ENCODE measurements at regions not wholly inside any gene's neighbourhood (a gene's known extent, or its start where the extent isn't known, plus 50 kb on each side); places are given as distances from the start of the nearest gene placed in this dataset.

DNA sequence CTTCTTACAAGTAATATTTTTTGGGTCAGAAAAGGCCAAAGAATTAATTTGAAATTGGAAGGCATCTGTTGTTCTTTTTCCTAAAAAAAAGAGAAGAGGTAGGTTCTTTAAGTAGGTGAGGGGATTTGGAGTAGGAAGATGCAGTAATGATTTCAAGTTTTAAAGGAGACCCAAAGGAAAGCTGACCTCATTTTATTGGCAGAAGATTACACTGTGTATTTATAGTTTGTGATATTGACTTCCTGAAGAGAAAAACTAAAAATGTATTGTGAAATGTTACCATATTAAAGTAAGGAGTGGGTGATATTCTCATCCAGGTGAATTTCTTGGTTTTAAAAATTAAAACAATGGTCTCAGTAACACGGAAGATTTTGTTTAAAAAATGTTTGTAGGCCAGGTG, 56.6 kb upstream of the CELF2 start:
- Histone ChIP-seq H3K9me3 (ENCODE audit: control insufficient read depth in 2 of 2, insufficient read depth in 1 of 2, low read depth in 1 of 2, low read length in 1 of 2) (no peaks in the 10 kb centered on the region), H3K4me1 (ENCODE audit: control insufficient read depth in 3 of 3, insufficient read depth in 2 of 3, low read depth in 1 of 3, low read length in 2 of 3) (no peaks in the 10 kb centered on the region), H3K36me3 (ENCODE audit: control insufficient read depth in 3 of 3, insufficient read depth in 2 of 3, low read depth in 1 of 3, low read length in 3 of 3) (no peaks in the 10 kb centered on the region), H3K4me3 (ENCODE audit: low read depth in 1 of 3, low read length in 3 of 3) (no peak overlapping the region), H3K27me3 (ENCODE audit: control insufficient read depth in 3 of 3, insufficient read depth in 3 of 3, low read length in 3 of 3) (no peaks in the 10 kb centered on the region), H3K27ac (ENCODE audit: low read depth in 1 of 3, low read length in 2 of 3) (no peak overlapping the region)
- FAIRE-seq (no peak), DNase-seq (no peak)
- WGBS, 3 donors = 81 to 85% (median 81%) methylated on average over 1 of the region's 1 CpG

GRCh38 chr10:10967029-10967428, 50.6 kb upstream of the CELF2 start:
- no peaks in the 10 kb centered on the region for H3K36me3 ChIP-seq (ENCODE audit: control insufficient read depth in 3 of 3, insufficient read depth in 2 of 3, low read depth in 1 of 3, low read length in 3 of 3)
- no peak for FAIRE-seq
- H3K4me3 ChIP-seq (ENCODE audit: low read depth in 1 of 3, low read length in 3 of 3) = no peak overlapping the region
- WGBS, 3 donors = 83% methylated on average over 10 of the region's 10 CpGs
- H3K4me1 ChIP-seq (ENCODE audit: control insufficient read depth in 3 of 3, insufficient read depth in 2 of 3, low read depth in 1 of 3, low read length in 2 of 3) = peaks cover 0 to 3% (median 0%) of the 10 kb centered on the region in 3 donors
- H3K9me3 ChIP-seq (ENCODE audit: control insufficient read depth in 2 of 2, insufficient read depth in 1 of 2, low read depth in 1 of 2, low read length in 1 of 2) = no peaks in the 10 kb centered on the region
- DNase-seq = no peak
- no peak overlapping the region for H3K27ac ChIP-seq (ENCODE audit: low read depth in 1 of 3, low read length in 2 of 3)
- no peaks in the 10 kb centered on the region for H3K27me3 ChIP-seq (ENCODE audit: control insufficient read depth in 3 of 3, insufficient read depth in 3 of 3, low read length in 3 of 3)

DNA sequence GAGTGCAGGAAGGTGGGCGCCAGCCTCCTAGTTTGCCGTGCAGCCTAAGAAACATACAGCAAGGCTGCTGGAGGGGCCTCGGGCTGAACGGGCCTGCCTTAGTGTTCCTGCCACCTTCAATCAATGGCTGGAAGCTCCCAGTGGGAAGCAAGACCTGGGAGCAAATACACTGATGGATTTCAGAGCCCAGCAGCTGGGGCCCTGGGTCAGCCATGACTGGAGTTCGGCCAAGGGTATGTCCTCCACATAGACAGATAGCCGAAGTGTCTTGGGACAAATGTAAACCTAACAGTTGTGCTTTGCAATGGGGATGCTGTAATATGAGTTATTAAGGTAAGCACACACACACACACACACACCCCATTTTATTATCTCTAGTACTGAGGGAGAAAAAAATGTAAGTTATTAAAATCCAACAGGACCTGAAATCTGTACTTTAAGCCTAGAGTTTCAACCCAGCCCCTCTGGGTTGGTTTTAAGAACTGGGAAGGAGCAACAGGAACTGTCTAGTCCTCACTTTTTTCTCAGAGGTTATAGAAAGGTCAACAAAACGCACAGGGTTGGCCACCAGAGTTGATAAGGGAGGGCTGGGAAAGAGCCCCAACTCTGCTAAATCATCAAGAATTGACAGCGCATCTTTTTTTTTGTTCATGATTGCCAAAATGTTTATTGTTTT, 50.0 kb upstream of the CELF2 start:
- Histone ChIP-seq H3K9me3 (ENCODE audit: control insufficient read depth in 2 of 2, insufficient read depth in 1 of 2, low read depth in 1 of 2, low read length in 1 of 2) (no peaks in the 10 kb centered on the region), H3K27ac (ENCODE audit: low read depth in 1 of 3, low read length in 2 of 3) (peak overlapping the region in 1 of 3 donors; percentile 31), H3K36me3 (ENCODE audit: control insufficient read depth in 3 of 3, insufficient read depth in 2 of 3, low read depth in 1 of 3, low read length in 3 of 3) (no peaks in the 10 kb centered on the region), H3K4me1 (ENCODE audit: control insufficient read depth in 3 of 3, insufficient read depth in 2 of 3, low read depth in 1 of 3, low read length in 2 of 3) (peaks cover 0 to 3% (median 0%) of the 10 kb centered on the region in 3 donors), H3K4me3 (ENCODE audit: low read depth in 1 of 3, low read length in 3 of 3) (no peak overlapping the region), H3K27me3 (ENCODE audit: control insufficient read depth in 3 of 3, insufficient read depth in 3 of 3, low read length in 3 of 3) (no peaks in the 10 kb centered on the region)
- 73 to 82% (median 78%) methylated on average over 8 of the region's 8 CpGs for whole genome bisulfite sequencing, 3 donors
- DNase-seq (no peak), FAIRE-seq (no peak)

All from small intestine (tissue), 7 donors.